T-helper 2 cell treated with Interferon-gamma antibody and Interleukin-4, amounts not matched to agents 5 μg/mL and 100 μg/mL, for 36 hours (primary cell): ENCODE measurements at regions not wholly inside any gene's neighbourhood (a gene's known extent, or its start where the extent isn't known, plus 50 kb on each side); places are given as distances from the start of the nearest gene placed in this dataset.

Source experiments
- DNase-seq: peaks from one replicate; pipeline ENCODE4 v3.0.0; 2021; ENCODE audit warnings: low spot score
- H3K27ac Mint-ChIP-seq: one replicate; pipeline ENCODE4 v1.8.0; 2021; ENCODE audit warnings: mild to moderate bottlenecking, mixed read lengths
- H3K27me3 Mint-ChIP-seq: one replicate; pipeline ENCODE4 v1.8.0; 2021; ENCODE audit warnings: low read depth, mixed read lengths
- H3K36me3 Mint-ChIP-seq: one replicate; pipeline ENCODE4 v1.8.0; 2021; ENCODE audit warnings: low read depth, mixed read lengths
- H3K4me1 Mint-ChIP-seq: one replicate; pipeline ENCODE4 v1.8.0; 2021; ENCODE audit warnings: low read depth, mixed read lengths
- H3K4me3 Mint-ChIP-seq: one replicate; pipeline ENCODE4 v1.8.0; 2022; ENCODE audit warnings: mild to moderate bottlenecking, moderate library complexity, mixed read lengths
- H3K9me3 Mint-ChIP-seq: one replicate; pipeline ENCODE4 v1.8.0; 2021; ENCODE audit warnings: mixed read lengths

DNA sequence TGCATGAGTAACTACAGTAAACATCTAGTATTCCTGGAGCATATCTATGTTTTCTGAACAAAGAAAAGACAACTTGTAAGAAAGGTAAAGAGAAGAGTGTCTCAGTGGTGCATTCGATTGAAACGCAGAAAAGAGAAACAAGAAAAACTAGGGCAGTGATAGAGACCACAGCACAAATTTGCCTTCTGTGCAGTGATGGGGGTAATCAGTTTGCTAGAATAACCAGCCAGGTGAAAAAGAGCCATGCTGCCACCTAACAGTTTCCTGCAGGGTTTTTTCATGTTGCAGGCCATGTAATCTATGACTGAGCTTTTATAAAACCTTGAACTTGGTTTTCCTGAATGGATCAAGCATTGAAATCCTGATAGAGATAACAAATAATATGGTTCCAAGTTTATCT is 198.4 kb upstream of the MEF2C start:
- no peaks in the 10 kb centered on the region for H3K9me3 Mint-ChIP-seq
- no peak overlapping the region for H3K27ac Mint-ChIP-seq
- no peaks in the 10 kb centered on the region for H3K4me1 Mint-ChIP-seq
- no peak overlapping the region for H3K4me3 Mint-ChIP-seq
- H3K36me3 Mint-ChIP-seq: no peaks in the 10 kb centered on the region
- DNase-seq: no peak
- peaks cover 5% of the 10 kb centered on the region for H3K27me3 Mint-ChIP-seq

DNA sequence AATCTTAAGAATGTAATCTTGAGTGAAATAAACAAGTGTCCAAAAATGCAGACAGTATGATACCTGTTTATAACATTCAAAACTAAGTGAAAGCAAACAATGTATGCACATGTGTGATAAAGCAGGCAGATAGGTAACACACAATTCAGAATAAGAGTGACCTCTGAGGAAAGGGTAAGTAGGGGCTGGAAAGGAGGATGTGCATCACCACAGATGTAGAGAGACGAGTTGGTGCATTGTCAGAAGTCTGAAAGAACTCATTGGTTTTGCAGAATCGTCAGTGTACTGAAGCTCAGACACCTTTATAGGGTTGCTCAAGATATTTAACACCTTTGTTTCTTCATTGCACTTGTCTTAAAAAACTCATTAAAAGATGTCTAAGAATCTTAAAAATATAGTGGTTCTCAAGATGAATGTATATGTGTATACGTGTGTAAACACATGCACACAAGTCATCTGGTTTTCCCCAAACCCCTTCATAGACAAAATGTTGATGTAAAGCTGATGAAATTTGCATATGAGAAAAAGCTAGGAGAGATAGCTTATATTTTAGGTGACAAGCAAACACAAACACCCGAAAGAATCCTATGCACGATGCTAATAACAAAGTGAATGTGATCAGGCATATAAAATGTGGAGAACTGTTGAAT is 197.6 kb upstream of the MEF2C start:
- H3K9me3 Mint-ChIP-seq: no peaks in the 10 kb centered on the region
- DNase-seq: no peak
- no peaks in the 10 kb centered on the region for H3K4me1 Mint-ChIP-seq
- H3K27ac Mint-ChIP-seq: no peak overlapping the region
- H3K36me3 Mint-ChIP-seq: no peaks in the 10 kb centered on the region
- H3K27me3 Mint-ChIP-seq: peaks cover 6% of the 10 kb centered on the region
- no peak overlapping the region for H3K4me3 Mint-ChIP-seq

GRCh38 chr5:89072842-89073672 is 190.1 kb upstream of the MEF2C start:
- H3K9me3 Mint-ChIP-seq: no peaks in the 10 kb centered on the region
- H3K4me3 Mint-ChIP-seq: no peak overlapping the region
- H3K4me1 Mint-ChIP-seq: peaks cover 6% of the 10 kb centered on the region
- peaks cover 14% of the 10 kb centered on the region for H3K27me3 Mint-ChIP-seq
- no peak for DNase-seq
- no peak overlapping the region for H3K27ac Mint-ChIP-seq
- H3K36me3 Mint-ChIP-seq: no peaks in the 10 kb centered on the region

GRCh38 chr5:89071941-89072331 is 189.0 kb upstream of the MEF2C start:
- Mint-ChIP-seq H3K27me3 (peaks cover 14% of the 10 kb centered on the region), H3K27ac (no peak overlapping the region), H3K4me1 (peaks cover 6% of the 10 kb centered on the region), H3K36me3 (no peaks in the 10 kb centered on the region), H3K9me3 (no peaks in the 10 kb centered on the region), H3K4me3 (no peak overlapping the region)
- no peak for DNase-seq

DNA sequence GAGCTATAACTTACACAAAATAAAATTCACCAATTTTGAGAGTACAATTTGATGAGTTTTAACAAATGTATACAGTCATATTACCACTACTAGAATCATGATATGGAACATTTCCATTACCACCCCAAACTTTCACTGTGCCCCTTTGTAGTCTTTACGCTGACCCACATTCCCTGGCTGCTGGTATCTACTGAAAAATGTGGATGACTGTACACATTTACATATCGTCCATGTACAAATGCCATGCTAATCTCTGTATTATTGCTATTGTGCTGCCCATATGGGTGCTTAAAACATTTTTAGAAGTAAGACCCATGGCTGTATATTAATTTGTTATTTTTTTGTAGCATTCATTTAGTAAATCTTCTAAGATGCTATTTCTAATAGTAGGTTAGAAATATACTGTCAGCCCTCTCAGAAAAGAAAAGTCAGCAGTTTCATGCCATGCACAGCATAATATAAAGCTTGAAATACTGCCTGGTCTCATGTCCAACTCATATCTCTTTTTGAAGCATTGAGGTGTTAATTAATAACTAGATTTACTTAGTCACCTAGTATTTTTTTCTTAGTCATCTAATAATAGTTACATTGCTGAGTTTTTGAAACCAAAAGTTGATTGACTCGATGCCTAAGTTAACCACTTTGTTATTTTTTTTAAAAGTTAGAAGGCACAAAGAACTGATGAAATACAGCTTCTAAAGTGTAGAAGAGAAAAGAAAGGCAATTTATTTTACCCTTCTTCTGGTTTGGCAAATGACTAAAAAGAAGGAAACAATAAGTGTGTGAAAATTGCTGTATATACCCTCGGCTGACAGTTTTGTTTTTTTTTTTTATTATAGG is 188.3 kb upstream of the MEF2C start:
- H3K27ac Mint-ChIP-seq: no peak overlapping the region
- no peaks in the 10 kb centered on the region for H3K9me3 Mint-ChIP-seq
- H3K4me1 Mint-ChIP-seq: peaks cover 8% of the 10 kb centered on the region
- H3K36me3 Mint-ChIP-seq: peaks cover 2% of the 10 kb centered on the region
- no peak overlapping the region for H3K4me3 Mint-ChIP-seq
- DNase-seq: no peak
- peaks cover 14% of the 10 kb centered on the region for H3K27me3 Mint-ChIP-seq

GRCh38 chr5:89069591-89069990 is 186.6 kb upstream of the MEF2C start:
- Mint-ChIP-seq H3K4me1 (peaks cover 17% of the 10 kb centered on the region), H3K9me3 (no peaks in the 10 kb centered on the region), H3K4me3 (no peak overlapping the region), H3K36me3 (peaks cover 2% of the 10 kb centered on the region), H3K27me3 (peaks cover 8% of the 10 kb centered on the region), H3K27ac (no peak overlapping the region)
- DNase-seq: no peak

- Mint-ChIP-seq H3K4me1 (peaks cover 20% of the 10 kb centered on the region), H3K27ac (no peak overlapping the region), H3K36me3 (peaks cover 2% of the 10 kb centered on the region), H3K27me3 (no peaks in the 10 kb centered on the region), H3K4me3 (no peak overlapping the region), H3K9me3 (no peaks in the 10 kb centered on the region)
- no peak for DNase-seq
These were observed 184.4 kb upstream of the MEF2C start for GRCh38 chr5:89067362-89067761.

DNA sequence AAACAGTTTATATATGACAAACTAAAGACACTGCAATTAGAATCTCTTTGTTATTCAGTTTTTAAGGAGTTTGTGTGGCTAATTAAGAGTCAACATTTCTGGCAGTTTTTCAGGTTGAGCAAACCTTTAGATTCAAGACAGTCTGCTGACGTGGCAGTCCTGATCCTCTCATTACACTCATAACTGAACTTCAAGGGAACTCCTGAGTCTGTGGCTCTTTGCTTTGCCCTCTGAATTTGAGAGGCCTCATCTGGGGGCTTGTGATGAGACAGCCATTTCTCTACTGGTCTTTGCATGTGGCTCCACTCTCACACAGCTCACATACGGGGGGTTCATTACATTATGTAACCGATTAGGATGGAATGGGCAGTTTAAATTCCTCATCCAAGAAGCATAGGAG is 182.9 kb upstream of the MEF2C start:
- peaks cover 2% of the 10 kb centered on the region for H3K36me3 Mint-ChIP-seq
- H3K4me3 Mint-ChIP-seq: peak overlapping the region; percentile 2
- no peak overlapping the region for H3K27ac Mint-ChIP-seq
- no peaks in the 10 kb centered on the region for H3K9me3 Mint-ChIP-seq
- DNase-seq: peak; percentile 62
- H3K4me1 Mint-ChIP-seq: peaks cover 20% of the 10 kb centered on the region
- H3K27me3 Mint-ChIP-seq: no peaks in the 10 kb centered on the region

DNA sequence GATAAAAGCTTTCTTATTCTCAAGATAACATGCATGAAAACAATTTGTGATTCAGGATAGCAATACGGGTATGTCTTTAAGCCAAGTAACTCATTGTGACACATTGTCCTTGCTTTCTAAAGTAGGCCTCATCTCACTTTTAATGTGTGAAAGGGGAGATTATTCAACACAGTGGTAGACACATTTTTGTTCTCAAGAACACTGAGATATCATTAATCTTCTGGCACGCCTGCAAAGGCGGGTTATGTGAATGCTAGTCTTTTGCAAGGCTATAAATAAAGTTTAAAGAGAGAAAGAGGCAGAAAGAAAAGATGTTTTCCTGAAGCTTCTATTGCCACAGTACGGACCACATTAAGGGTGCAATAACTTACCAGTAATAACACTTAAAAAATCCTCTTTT is 181.8 kb upstream of the MEF2C start:
- Mint-ChIP-seq H3K36me3 (peaks cover 2% of the 10 kb centered on the region), H3K27me3 (no peaks in the 10 kb centered on the region), H3K27ac (no peak overlapping the region), H3K9me3 (no peaks in the 10 kb centered on the region), H3K4me3 (no peak overlapping the region), H3K4me1 (peaks cover 20% of the 10 kb centered on the region)
- no peak for DNase-seq

- no peak for DNase-seq
- Mint-ChIP-seq H3K36me3 (peaks cover 2% of the 10 kb centered on the region), H3K27me3 (no peaks in the 10 kb centered on the region), H3K9me3 (no peaks in the 10 kb centered on the region), H3K27ac (no peak overlapping the region), H3K4me1 (peaks cover 20% of the 10 kb centered on the region), H3K4me3 (no peak overlapping the region)
These were observed 181.1 kb upstream of the MEF2C start for GRCh38 chr5:89064054-89064453.

- no peaks in the 10 kb centered on the region for H3K36me3 Mint-ChIP-seq
- DNase-seq: no peak
- H3K27me3 Mint-ChIP-seq: peaks cover 2% of the 10 kb centered on the region
- H3K4me1 Mint-ChIP-seq: peaks cover 12% of the 10 kb centered on the region
- no peak overlapping the region for H3K4me3 Mint-ChIP-seq
- H3K9me3 Mint-ChIP-seq: no peaks in the 10 kb centered on the region
- H3K27ac Mint-ChIP-seq: no peak overlapping the region
These were observed 177.8 kb upstream of the MEF2C start for GRCh38 chr5:89060768-89061167.

DNA sequence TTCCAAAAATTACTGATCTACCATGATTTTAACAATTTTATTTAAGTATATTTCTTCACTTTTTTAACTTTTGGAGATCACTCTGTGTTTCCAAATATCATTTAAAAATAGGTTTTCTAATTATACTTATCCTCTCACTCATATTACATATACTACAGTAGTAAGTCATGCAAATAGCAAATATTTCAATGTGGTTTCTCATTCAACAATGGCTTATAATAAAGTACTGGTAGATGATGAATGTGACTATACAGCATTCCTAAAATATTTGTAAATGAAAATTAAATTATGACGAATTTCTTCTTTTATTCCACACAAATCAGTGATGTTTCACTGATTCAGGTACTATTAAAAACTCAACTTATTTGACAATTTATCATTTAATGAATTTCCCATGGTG is 176.3 kb upstream of the MEF2C start:
- H3K4me1 Mint-ChIP-seq: peaks cover 6% of the 10 kb centered on the region

DNA sequence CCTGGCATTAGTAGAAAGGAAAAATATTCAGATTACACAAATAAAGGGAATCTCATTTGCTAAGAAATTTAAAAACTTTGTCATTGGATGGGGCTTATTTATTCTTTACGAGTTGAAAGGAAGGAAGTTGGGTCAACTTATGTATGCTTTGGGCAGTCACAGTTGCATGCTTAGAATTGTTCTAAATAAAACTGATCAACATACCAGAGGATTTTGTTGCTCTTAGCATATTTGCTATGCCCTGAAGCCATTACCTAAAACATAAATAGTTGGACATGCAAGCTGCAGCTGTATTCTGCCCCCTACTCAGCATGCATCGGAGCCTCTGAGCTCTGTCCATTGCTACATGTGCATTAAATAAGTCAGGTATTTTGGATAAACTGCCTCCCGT is 172.7 kb upstream of the MEF2C start:
- no peak overlapping the region for H3K4me3 Mint-ChIP-seq
- H3K27ac Mint-ChIP-seq: no peak overlapping the region
- peaks cover 5% of the 10 kb centered on the region for H3K9me3 Mint-ChIP-seq
- no peak for DNase-seq
- H3K27me3 Mint-ChIP-seq: peaks cover 2% of the 10 kb centered on the region
- no peaks in the 10 kb centered on the region for H3K4me1 Mint-ChIP-seq
- no peaks in the 10 kb centered on the region for H3K36me3 Mint-ChIP-seq

More for the DNA sequence above, 176.3 kb upstream of the MEF2C start:
- Mint-ChIP-seq H3K27me3 (peaks cover 2% of the 10 kb centered on the region), H3K9me3 (no peaks in the 10 kb centered on the region), H3K4me3 (no peak overlapping the region), H3K36me3 (no peaks in the 10 kb centered on the region), H3K27ac (no peak overlapping the region)
- no peak for DNase-seq
